ENCODE measurements at regions not wholly inside any gene's neighbourhood (a gene's known extent, or its start where the extent isn't known, plus 50 kb on each side); places are given as distances from the start of the nearest gene placed in this dataset.

GRCh38 chr12:102596031-102596430, 115.7 kb upstream of the IGF1 start:
- DNase-seq (ENCODE audit: low read depth in 2 of 2): no peak

- no peak for DNase-seq (ENCODE audit: low read depth in 2 of 2)
Measured at GRCh38 chr12:102595315-102595714, 115.0 kb upstream of the IGF1 start.

GRCh38 chr12:102593134-102593533, 112.8 kb upstream of the IGF1 start:
- no peak for DNase-seq (ENCODE audit: low read depth in 2 of 2)

GRCh38 chr12:102592134-102592533, 111.8 kb upstream of the IGF1 start:
- DNase-seq (ENCODE audit: low read depth in 2 of 2): no peak

GRCh38 chr12:102573237-102573636, 92.9 kb upstream of the IGF1 start:
- no peak for DNase-seq (ENCODE audit: low read depth in 2 of 2)

GRCh38 chr12:102571889-102572288, 91.5 kb upstream of the IGF1 start:
- DNase-seq (ENCODE audit: low read depth in 2 of 2): no peak

- no peak for DNase-seq (ENCODE audit: low read depth in 2 of 2)
Measured at GRCh38 chr12:102570256-102570655, 89.9 kb upstream of the IGF1 start.

GRCh38 chr12:102569803-102570202, 89.4 kb upstream of the IGF1 start:
- DNase-seq (ENCODE audit: low read depth in 2 of 2): no peak

- no peak for DNase-seq (ENCODE audit: low read depth in 2 of 2)
Measured at GRCh38 chr12:102568276-102568675, 87.9 kb upstream of the IGF1 start.

GRCh38 chr12:102567031-102567985, 86.9 kb upstream of the IGF1 start:
- DNase-seq (ENCODE audit: low read depth in 2 of 2): no peak

GRCh38 chr12:102565555-102565954, 85.2 kb upstream of the IGF1 start:
- no peak for DNase-seq (ENCODE audit: low read depth in 2 of 2)

- DNase-seq (ENCODE audit: low read depth in 2 of 2): no peak
Measured at GRCh38 chr12:102564026-102564425, 83.7 kb upstream of the IGF1 start.

- no peak for DNase-seq (ENCODE audit: low read depth in 2 of 2)
Measured at GRCh38 chr12:102562836-102563425, 82.6 kb upstream of the IGF1 start.

GRCh38 chr12:102551186-102551585, 70.8 kb upstream of the IGF1 start:
- no peak for DNase-seq (ENCODE audit: low read depth in 2 of 2)

- no peak for DNase-seq (ENCODE audit: low read depth in 2 of 2)
Measured at GRCh38 chr12:102549691-102550090, 69.3 kb upstream of the IGF1 start.

- DNase-seq (ENCODE audit: low read depth in 2 of 2): no peak
Measured at GRCh38 chr12:102548543-102548942, 68.2 kb upstream of the IGF1 start.

- DNase-seq (ENCODE audit: low read depth in 2 of 2): no peak
Measured at GRCh38 chr12:102543494-102544485, 63.4 kb upstream of the IGF1 start.

- no peak for DNase-seq (ENCODE audit: low read depth in 2 of 2)
Measured at GRCh38 chr12:102542816-102543440, 62.6 kb upstream of the IGF1 start.

GRCh38 chr12:102540815-102541385, 60.5 kb upstream of the IGF1 start:
- DNase-seq (ENCODE audit: low read depth in 2 of 2): no peak

GRCh38 chr12:102539651-102540553, 59.5 kb upstream of the IGF1 start:
- DNase-seq (ENCODE audit: low read depth in 2 of 2): no peak

Data from stimulated activated CD8-positive, alpha-beta memory T cell treated with anti-CD3 and anti-CD28 coated beads, Interleukin-15, amount 100 ng/mL, for 48 hours (primary cell).